NCI-H345 (cell line): ENCODE measurements at regions not wholly inside any gene's neighbourhood (a gene's known extent, or its start where the extent isn't known, plus 50 kb on each side); places are given as distances from the start of the nearest gene placed in this dataset.
"Not testable (repeated sequence)": the region's sequence is repeated elsewhere in the genome, so short reads cannot be mapped to it uniquely, and the experiment has no call there.

Source experiments
- DNase-seq: peaks from one replicate; lab custom pipeline; 2025; lab: John Stamatoyannopoulos, UW

DNA sequence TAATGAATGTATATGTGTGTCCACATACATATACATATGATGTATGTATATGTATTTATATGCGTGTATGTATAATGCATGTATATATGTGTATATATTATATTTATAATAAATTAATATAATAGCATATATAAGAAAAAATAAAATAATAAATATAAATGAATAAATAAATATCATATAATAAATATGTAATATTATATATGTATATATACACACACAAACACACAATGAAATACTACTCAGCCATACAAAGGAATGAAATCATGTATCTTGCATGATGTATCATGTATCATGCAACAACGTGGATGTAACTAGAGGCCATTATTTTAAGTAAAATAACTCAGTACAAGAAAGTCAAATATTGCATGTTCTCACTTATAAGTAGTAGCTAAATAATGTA is 788.7 kb upstream of the CHORDC1 start:
- DNase-seq, result no peak

GRCh38 chr11:91005458-91005857 is 782.6 kb upstream of the CHORDC1 start:
- DNase-seq, result no peak

GRCh38 chr11:90997241-90997640 is 774.4 kb upstream of the CHORDC1 start:
- DNase-seq, result no peak

DNA sequence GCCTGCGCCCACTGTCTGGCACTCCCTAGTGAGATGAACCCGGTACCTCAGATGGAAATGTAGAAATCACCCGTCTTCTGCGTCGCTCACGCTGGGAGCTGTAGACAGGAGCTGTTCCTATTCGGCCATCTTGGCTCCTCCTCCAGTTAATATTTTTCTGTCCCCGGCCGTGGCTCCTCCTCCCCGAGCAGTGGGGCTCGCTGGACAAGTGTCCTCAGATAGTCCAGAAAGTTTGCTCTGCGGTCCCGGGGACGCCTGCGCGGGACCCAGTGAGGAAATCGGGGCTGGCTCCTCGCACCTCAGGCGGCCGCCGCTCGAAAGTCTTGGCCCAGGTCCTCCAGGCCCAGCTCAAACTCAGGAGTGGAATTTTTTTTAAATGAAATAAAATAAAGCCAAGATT is 749.3 kb upstream of the CHORDC1 start:
- DNase-seq, result not testable (repeated sequence)

GRCh38 chr11:90947930-90948329 is 725.1 kb upstream of the CHORDC1 start:
- DNase-seq, result no peak

- DNase-seq, result no peak
These were observed 707.4 kb upstream of the CHORDC1 start for GRCh38 chr11:90930252-90930651.

DNA sequence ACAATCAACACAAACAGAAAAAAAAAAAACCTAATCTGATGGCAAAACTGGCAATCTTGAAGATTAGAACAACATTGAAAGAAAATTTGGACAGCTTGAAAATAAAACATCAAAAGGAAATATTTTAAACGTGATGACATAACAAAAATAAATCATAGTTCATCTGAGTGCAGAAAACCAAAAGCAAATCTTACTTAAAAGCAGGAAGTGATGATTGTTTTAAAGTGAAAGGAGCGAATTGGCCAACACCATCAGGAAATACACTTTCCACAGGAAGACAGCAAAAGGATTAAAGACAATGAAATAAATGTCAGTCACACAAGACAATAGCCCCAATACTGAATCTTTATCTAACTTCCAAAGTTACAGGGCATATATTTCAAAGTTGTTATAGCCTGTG is 696.5 kb upstream of the CHORDC1 start:
- no peak for DNase-seq

- no peak for DNase-seq
These were observed 693.9 kb upstream of the CHORDC1 start for GRCh38 chr11:90916706-90917105.

- no peak for DNase-seq
These were observed 690.4 kb upstream of the CHORDC1 start for GRCh38 chr11:90913131-90913668.

DNA sequence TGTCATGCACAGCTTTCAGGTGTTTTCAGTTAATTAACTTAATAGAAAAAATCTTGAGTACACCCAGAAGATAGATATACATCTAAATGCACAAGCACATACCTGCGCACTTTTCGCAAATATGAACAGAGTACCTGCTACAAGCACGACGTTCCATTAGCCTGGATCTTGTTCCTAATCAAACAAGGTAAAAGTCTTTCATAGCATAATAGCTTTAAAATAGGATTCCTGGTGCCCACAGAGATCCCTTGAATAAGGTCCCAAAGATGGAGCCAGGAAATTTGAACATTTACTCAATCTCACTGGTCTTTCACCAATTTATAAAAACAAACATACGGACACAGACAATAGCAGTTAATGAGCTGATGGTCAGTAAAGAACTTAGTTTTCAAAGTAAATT is 689.8 kb upstream of the CHORDC1 start:
- DNase-seq, result no peak

GRCh38 chr11:90911192-90911591 is 688.3 kb upstream of the CHORDC1 start:
- no peak for DNase-seq

- no peak for DNase-seq
These were observed 685.2 kb upstream of the CHORDC1 start for GRCh38 chr11:90908074-90908473.

DNA sequence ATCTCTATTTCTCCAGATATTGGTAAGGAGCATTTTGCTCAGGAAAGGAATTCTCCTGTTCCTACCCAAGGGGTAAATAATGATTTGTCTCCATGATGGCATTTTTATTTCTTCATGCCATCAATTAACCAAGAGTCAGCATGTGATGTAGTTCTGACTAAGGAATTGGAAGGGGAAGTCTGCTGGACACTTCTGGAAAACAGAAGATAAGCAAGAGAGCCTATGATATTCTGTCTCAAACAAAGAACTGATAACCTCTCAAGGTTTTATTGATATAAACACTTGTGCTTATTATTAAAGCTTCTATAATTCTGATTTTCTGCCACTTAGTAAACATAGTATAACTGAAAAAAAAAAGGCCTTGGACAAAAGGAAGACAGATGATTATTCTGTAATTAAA is 673.0 kb upstream of the CHORDC1 start:
- DNase-seq, result no peak

DNA sequence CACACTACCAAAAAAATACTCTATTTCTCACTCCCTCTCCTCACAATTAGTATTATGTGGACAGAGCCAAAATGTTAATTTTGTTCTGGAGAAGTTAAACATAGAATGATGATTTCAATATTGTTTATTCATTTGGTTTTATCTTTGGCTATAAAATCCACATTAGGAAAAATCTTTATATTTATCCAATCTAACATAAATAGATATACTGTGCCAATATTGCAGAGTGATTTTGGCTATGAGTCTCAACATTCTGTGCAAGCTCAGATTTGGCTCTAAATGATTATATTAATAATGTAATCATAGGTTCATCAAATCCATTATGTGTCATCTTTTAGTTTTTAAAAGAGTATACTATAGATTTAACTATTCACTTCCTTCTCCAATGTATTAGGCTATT is 667.5 kb upstream of the CHORDC1 start:
- no peak for DNase-seq

DNA sequence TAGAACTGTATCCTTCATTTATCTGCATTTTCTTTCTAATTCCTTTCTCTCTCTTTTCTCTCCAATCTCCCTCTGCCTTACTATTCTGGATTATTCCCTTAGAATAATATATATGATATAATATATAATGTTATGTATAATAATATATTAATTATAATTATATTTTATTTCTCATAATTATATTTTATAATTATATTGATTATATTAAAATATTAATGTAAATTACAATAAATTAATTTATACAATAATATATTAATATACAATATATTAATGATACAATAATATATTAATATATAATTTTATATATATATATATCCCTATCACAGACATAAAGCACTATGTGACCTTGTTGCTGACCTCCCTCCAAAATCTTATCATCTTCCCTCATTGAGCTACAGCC is 661.3 kb upstream of the CHORDC1 start:
- no peak for DNase-seq

DNA sequence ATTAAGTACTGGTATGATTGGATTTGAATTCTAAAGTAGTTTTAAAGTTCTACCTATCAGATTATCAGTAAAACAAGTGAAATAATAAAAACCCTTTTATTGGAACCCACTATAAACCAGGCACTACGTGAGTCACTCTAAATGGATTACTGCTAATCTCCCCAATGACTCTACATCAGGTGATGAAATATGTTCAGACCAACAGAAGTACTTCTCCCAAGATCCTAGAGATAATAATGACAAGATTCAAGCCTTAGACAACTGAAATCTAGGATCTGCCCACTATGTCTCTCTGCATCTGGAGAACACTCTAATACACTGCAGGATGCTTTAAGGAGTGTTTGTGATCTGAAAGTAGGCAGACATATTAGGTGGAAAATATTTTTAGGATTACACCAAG is 652.1 kb upstream of the CHORDC1 start:
- DNase-seq, result no peak

GRCh38 chr11:90874281-90874680 is 651.4 kb upstream of the CHORDC1 start:
- DNase-seq, result no peak

- no peak for DNase-seq
These were observed 644.6 kb upstream of the CHORDC1 start for GRCh38 chr11:90867416-90867815.

GRCh38 chr11:90856790-90857189 is 633.9 kb upstream of the CHORDC1 start:
- DNase-seq, result no peak

DNA sequence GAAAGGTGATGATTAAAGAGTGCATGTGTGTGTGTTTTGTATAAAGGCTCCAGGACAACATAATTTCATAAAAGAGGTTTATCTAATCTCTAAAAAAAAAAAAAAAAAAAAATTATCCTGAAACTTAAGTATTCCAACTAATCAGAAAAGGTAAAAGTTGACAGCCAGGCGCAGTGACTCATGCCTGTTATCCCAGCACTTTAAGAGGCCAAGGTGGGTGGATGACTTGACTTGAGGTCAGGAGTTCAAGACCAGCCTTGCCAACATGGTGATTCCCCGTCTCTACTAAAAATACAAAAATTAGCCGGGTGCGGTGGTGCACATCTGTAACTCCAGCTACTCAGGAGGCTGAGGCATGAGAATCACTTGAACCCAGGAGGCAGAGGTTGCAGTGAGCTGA is 632.7 kb upstream of the CHORDC1 start:
- no peak for DNase-seq

- DNase-seq, result no peak
These were observed 628.3 kb upstream of the CHORDC1 start for GRCh38 chr11:90851196-90851595.

GRCh38 chr11:90849312-90849711 is 626.5 kb upstream of the CHORDC1 start:
- no peak for DNase-seq

- no peak for DNase-seq
These were observed 624.5 kb upstream of the CHORDC1 start for GRCh38 chr11:90847268-90847886.

GRCh38 chr11:90846628-90847027 is 623.8 kb upstream of the CHORDC1 start:
- no peak for DNase-seq
